ENCODE measurements at regions not wholly inside any gene's neighbourhood (a gene's known extent, or its start where the extent isn't known, plus 50 kb on each side); places are given as distances from the start of the nearest gene placed in this dataset.

DNA sequence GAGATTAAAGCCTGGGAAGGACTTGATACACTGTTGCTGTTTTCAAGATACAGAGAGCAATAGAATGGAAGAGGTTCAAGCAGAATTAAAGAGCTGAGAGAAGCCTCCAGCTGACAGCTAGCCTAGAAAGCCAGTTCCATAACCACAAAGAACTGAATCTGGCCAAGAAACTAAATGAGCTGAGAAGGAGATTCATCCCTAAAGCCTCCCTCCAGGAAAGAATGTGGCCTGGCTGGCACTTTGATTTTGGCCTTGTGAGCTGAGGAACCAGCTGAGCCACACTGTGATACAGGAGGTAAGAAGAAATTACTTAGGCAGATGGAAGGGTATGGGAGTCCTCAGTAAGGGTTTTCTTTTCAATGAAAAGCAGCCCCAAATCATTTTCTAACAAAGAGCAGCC, 324.1 kb downstream of the PHF14 start:
- Histone ChIP-seq H3K27me3 (ENCODE audit: control insufficient read depth in 3 of 3, insufficient read depth in 3 of 3, low read length in 2 of 3) (no peaks in the 10 kb centered on the region), H3K9ac (ENCODE audit: insufficient read depth in 1 of 2, low read length in 2 of 2) (no peak overlapping the region), H3K9me3 (ENCODE audit: control insufficient read depth in 4 of 4, insufficient read depth in 3 of 4, low read length in 3 of 4) (no peaks in the 10 kb centered on the region), H3K4me1 (ENCODE audit: control insufficient read depth in 5 of 5, insufficient read depth in 5 of 5, low read length in 5 of 5) (no peaks in the 10 kb centered on the region), H3K27ac (ENCODE audit: low read depth in 1 of 2, low read length in 1 of 2) (no peak overlapping the region), H3K4me3 (no peak overlapping the region), H3K36me3 (ENCODE audit: control insufficient read depth in 4 of 4, insufficient read depth in 4 of 4, low read length in 4 of 4) (no peaks in the 10 kb centered on the region)
- DNase-seq (peak in 1 of 3 donors; percentile 7), ATAC-seq (ENCODE audit: insufficient read depth, low FRiP score) (no peak)
- TF ChIP-seq, protein P1, sequence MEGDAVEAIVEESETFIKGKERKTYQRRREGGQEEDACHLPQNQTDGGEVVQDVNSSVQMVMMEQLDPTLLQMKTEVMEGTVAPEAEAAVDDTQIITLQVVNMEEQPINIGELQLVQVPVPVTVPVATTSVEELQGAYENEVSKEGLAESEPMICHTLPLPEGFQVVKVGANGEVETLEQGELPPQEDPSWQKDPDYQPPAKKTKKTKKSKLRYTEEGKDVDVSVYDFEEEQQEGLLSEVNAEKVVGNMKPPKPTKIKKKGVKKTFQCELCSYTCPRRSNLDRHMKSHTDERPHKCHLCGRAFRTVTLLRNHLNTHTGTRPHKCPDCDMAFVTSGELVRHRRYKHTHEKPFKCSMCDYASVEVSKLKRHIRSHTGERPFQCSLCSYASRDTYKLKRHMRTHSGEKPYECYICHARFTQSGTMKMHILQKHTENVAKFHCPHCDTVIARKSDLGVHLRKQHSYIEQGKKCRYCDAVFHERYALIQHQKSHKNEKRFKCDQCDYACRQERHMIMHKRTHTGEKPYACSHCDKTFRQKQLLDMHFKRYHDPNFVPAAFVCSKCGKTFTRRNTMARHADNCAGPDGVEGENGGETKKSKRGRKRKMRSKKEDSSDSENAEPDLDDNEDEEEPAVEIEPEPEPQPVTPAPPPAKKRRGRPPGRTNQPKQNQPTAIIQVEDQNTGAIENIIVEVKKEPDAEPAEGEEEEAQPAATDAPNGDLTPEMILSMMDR (IDR thresholded peaks at IDR 0.05; ENCODE audit: control extremely low read depth, extremely low read depth), result no peak

DNA sequence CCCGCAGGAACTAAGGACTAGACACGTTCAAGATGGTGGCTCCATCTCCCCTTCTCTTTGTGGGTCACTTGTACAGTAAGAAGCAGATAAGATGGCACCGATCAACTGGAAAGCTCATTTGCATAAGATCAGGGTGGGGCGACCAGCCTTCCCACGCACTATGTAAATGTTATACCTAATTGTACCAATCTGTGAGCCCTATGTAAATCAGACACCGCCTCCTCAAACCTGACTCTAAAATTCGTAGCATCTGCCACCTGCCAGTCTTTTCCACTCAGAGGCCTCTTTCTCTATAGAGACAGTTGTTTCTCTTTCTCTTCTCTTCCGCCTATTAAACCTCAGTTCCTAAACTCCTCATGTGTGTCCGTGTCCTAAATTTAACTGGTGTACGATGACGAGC, 324.5 kb downstream of the PHF14 start:
- no peaks in the 10 kb centered on the region for H3K4me1 ChIP-seq (ENCODE audit: control insufficient read depth in 5 of 5, insufficient read depth in 5 of 5, low read length in 5 of 5)
- H3K27me3 ChIP-seq (ENCODE audit: control insufficient read depth in 3 of 3, insufficient read depth in 3 of 3, low read length in 2 of 3), result no peaks in the 10 kb centered on the region
- ATAC-seq (ENCODE audit: insufficient read depth, low FRiP score), result no peak
- DNase-seq, result no peak
- H3K27ac ChIP-seq (ENCODE audit: low read depth in 1 of 2, low read length in 1 of 2), result no peak overlapping the region
- H3K36me3 ChIP-seq (ENCODE audit: control insufficient read depth in 4 of 4, insufficient read depth in 4 of 4, low read length in 4 of 4), result no peaks in the 10 kb centered on the region
- TF ChIP-seq, protein P1 (IDR thresholded peaks at IDR 0.05; ENCODE audit: control extremely low read depth, extremely low read depth), result no peak
- WGBS, 2 donors, result 80 to 88% methylated on average over 11 of the region's 11 CpGs
- H3K9ac ChIP-seq (ENCODE audit: insufficient read depth in 1 of 2, low read length in 2 of 2), result no peak overlapping the region
- no peaks in the 10 kb centered on the region for H3K9me3 ChIP-seq (ENCODE audit: control insufficient read depth in 4 of 4, insufficient read depth in 3 of 4, low read length in 3 of 4)
- no peak overlapping the region for H3K4me3 ChIP-seq

DNA sequence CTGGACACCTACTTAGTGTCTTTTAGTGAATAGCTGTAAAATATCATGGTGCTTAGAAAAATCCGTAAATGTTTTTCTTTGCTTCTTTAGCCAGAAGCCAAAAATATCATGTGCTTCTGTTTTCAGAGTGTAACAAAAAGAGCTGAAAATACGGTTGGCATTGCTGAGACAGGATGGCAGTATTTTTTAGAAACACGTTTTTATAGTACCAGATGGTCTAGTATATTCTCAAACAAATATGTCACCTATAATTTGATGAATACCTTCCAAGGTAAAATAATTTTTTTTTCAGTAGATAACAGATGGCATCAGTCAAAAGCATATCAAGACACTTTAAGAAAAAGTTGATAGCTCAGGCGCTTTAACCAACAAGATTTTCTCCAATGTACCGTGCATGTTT, 326.6 kb downstream of the PHF14 start:
- TF ChIP-seq, protein P1 (IDR thresholded peaks at IDR 0.05; ENCODE audit: control extremely low read depth, extremely low read depth), result no peak
- no peak overlapping the region for H3K4me3 ChIP-seq
- no peak for DNase-seq
- H3K27me3 ChIP-seq (ENCODE audit: control insufficient read depth in 3 of 3, insufficient read depth in 3 of 3, low read length in 2 of 3), result no peaks in the 10 kb centered on the region
- H3K9ac ChIP-seq (ENCODE audit: insufficient read depth in 1 of 2, low read length in 2 of 2), result no peak overlapping the region
- no peaks in the 10 kb centered on the region for H3K4me1 ChIP-seq (ENCODE audit: control insufficient read depth in 5 of 5, insufficient read depth in 5 of 5, low read length in 5 of 5)
- 79 to 87% methylated on average over 5 of the region's 5 CpGs for whole genome bisulfite sequencing, 2 donors
- ATAC-seq (ENCODE audit: insufficient read depth, low FRiP score), result no peak
- no peak overlapping the region for H3K27ac ChIP-seq (ENCODE audit: low read depth in 1 of 2, low read length in 1 of 2)
- H3K9me3 ChIP-seq (ENCODE audit: control insufficient read depth in 4 of 4, insufficient read depth in 3 of 4, low read length in 3 of 4), result no peaks in the 10 kb centered on the region
- no peaks in the 10 kb centered on the region for H3K36me3 ChIP-seq (ENCODE audit: control insufficient read depth in 4 of 4, insufficient read depth in 4 of 4, low read length in 4 of 4)

DNA sequence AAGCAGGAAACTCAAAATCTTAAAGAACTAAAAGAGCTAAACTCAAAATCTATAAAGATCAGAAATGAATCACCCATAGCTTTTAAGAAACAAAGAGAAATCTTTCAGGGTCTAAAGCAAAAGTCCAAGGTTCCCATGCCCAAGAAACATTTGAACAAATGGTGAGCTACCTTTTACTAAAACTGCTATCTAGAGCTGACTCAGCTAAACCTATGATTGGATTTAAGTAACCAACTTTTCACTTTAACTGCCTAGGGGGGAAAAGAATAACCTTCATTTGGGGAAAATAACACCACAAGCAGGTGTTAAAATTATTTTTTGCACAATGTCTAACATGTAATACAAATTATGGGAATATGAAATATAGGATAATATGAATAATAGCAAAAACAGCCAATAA, 328.4 kb downstream of the PHF14 start:
- Histone ChIP-seq H3K4me3 (no peak overlapping the region), H3K9ac (ENCODE audit: insufficient read depth in 1 of 2, low read length in 2 of 2) (no peak overlapping the region), H3K4me1 (ENCODE audit: control insufficient read depth in 5 of 5, insufficient read depth in 5 of 5, low read length in 5 of 5) (no peaks in the 10 kb centered on the region), H3K27me3 (ENCODE audit: control insufficient read depth in 3 of 3, insufficient read depth in 3 of 3, low read length in 2 of 3) (no peaks in the 10 kb centered on the region), H3K9me3 (ENCODE audit: control insufficient read depth in 4 of 4, insufficient read depth in 3 of 4, low read length in 3 of 4) (no peaks in the 10 kb centered on the region), H3K36me3 (ENCODE audit: control insufficient read depth in 4 of 4, insufficient read depth in 4 of 4, low read length in 4 of 4) (no peaks in the 10 kb centered on the region), H3K27ac (ENCODE audit: low read depth in 1 of 2, low read length in 1 of 2) (no peak overlapping the region)
- ATAC-seq (ENCODE audit: insufficient read depth, low FRiP score), result no peak
- DNase-seq, result no peak
- TF ChIP-seq, protein P1 (IDR thresholded peaks at IDR 0.05; ENCODE audit: control extremely low read depth, extremely low read depth), result no peak

Data from lung (tissue), 11 donors.